Medulla oblongata (tissue), 1 donor: ENCODE measurements at regions not wholly inside any gene's neighbourhood (a gene's known extent, or its start where the extent isn't known, plus 50 kb on each side); places are given as distances from the start of the nearest gene placed in this dataset.
A peak's percentile ranks its signal among the peaks of the same experiment; 100 is the strongest.
"Not testable (repeated sequence)": the region's sequence is repeated elsewhere in the genome, so short reads cannot be mapped to it uniquely, and the experiment has no call there.

Experiments
- DNase-seq: peaks from one replicate; pipeline ENCODE4 v3.0.0-alpha.2; 2015; ENCODE audit errors: extremely low spot score

DNA sequence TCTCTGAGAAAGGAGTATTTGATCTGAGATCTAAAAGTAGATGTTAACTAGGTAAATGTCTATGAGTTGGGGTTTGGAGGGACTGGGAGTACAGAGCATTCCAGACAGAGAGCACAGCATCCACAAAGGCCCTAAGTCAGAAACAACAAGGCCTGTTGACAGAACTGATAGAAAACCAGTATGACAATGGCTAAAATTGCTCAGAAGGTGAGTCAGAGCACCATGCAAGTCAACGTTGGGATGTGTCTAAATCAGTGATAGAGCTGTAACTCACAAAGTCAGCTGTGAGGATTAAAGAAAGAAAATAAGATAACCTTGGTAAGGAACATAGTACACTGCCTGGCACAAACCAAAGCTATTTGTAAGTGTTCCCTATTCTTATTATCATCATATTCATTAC lies 124.0 kb downstream of the CETN3 start:
- DNase-seq: no peak

DNA sequence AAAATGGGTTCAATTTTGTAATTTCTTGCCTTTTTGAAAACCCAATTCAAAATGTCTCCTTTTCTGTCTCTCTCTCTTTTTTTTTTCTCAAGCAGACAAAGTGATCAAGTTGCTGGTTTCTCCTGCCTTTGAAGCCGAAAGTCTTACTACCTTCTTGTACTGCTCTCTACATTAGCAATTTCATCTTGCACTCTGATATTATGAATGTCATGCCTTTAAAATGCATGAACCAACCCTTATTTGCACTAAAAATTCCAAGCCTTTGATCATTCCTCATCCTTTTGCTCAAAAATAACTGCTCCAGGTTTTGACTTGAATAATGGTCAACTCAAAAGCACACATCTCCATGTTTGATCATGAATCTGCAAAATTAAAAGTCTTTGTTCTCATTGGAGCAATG lies 125.2 kb downstream of the CETN3 start:
- no peak for DNase-seq

DNA sequence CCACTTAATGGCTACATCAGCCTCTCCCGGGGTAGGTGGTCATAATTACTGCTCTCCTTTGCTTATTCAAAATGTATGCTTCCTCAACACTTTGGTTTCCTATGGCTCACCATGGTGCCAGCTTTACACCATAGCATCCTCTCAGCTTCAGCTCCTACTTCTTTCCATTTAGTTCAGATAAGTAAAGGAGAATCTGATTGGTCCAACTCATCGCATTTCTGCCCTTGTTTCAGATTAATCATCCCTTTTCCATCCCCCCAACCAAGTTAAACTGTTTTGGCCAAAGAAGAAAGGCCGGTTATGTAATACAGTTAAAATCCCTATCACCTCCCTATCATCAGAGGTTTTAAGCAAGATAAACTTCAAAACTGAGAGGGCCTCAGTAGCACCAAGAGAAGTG lies 130.5 kb downstream of the CETN3 start:
- DNase-seq: no peak

DNA sequence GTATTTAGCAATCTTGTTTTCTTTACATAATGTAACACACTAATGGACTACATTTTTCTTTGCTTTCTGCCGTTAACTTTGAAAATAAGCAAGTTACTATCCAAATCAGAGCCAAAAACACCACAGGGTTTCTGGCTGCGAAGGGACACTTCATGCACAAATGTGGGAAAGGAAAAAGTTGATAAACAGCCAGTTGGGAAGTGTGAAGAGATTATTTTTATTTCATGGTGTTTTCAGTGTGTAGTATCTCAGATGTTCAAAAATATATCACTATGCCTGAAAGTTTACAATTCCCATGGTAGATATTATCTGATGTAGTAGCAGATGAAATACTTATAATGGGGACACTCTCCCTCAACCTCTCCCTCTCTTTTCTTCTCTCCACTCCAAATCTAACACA lies 135.3 kb downstream of the CETN3 start:
- no peak for DNase-seq

DNA sequence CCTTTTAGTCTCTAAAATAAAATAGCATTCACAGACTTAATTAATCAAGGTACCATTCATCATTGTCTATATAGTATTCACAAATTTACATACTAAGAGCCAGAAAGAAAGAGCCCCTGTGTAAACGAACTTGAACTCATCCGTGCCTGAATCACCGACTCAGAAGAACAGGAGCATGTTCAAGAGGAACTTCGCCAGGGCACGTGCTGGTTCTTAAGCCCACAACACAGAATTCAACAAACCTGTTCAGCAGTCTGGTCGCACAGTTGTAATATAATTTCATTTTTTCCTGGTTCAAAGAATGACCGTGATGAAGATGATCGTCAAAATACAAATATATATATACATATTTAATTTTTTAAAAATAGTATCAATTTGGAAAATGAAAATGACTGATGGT lies 141.9 kb downstream of the CETN3 start:
- no peak for DNase-seq

DNA sequence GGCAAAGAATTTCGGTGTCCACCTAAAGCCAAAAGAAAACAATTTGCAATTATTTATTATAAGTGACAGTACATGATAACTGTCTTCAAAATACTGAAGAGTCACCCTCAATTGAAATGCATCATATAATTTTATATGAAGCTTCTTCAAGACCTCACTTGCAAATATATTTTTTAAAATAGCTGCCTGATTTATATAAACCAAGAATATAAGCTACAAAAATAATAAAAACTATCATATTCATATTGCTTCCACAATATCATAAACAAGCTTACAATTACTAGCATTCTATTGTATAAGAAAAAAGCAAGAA lies 144.1 kb downstream of the CETN3 start:
- DNase-seq: no peak

DNA sequence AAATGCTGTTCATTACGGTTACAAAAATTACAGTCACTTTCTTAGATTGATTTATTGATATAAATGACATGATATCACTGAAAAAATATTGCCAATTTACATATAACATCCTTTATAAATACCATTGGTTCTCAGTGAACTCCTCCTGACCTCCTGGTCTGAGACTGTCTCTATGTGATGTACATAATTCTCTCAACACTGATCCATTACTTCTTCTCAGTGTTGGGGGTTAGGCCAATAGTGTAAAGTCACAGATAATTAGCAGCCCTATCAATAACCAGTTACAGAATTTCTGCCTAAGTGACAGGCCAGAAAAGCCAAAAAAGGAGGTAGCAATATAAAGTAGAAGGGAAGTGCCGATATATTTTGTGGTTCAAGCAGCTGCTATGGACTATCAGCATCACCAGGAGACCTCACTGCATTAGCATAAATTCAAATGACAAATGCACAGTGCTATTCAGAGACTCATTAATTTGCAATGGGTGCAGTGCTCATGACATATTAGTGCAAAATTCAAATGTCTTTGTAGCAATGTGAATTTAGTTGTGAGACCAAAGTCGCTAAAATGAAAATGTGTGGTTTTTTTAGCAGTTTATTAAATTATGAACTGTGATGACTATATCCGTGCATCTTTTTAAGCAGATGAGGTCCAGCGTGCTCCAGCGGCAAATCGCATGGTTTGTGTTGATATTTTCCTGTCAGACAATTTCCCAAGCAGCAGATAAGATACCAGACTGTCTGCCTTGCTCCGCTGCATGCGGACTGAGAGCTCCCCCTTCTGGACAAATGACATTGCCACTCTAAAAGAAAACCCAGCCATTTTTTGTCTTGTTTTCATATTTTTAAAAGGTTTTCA lies 144.6 kb downstream of the CETN3 start:
- peak; percentile 83 for DNase-seq

DNA sequence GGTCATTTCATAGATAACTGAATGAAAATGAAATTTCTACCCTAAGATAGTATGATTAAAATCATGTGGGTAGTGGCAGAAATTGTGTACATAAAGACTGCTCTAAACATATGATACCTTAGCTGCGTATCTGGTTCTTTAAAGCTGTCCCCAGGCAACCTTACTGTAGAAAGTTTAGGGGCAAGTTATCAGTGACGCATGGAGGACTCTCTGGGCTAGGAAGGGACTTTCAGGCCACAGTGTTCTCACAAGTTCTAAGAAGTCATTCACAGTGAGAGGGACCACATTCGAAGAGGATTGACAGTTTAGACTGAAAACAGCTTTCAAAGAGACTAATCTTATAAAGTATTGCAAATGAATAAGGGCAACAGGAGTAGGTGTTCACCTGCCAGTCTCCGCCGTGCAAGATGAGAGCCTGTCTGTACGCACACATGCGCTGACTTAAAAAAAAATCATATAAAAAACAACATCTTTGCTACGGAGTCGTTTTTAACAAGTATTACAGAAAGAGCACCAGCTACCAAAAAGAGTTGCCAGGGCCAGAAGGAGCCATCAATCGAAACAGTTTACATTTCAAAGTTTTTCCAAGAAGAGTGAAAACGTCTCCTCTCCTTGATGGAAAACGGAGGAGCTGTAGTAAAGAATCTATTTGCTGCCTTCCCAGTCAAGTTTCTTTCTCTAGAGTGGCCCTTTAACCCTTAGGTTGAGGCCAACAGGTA lies 146.3 kb downstream of the CETN3 start:
- DNase-seq: no peak

DNA sequence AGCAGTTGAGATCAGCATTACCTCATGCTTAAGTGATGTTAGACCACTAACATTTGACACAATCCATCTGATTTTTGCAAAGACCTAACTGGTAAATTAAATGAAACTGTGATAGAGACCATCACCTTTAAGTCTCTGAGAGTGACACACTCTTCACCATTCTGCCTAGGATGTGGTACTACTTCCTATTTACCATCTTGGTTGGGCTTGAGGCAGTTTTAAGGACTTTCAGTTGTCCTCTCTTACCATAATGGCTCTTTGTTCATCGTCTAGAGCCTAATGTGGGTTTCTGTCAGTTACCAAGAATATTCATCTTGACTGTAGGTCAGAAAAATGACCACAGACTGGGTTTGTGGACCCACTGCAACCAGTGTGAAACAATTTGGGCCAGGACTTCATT lies 158.1 kb downstream of the CETN3 start:
- DNase-seq: no peak

DNA sequence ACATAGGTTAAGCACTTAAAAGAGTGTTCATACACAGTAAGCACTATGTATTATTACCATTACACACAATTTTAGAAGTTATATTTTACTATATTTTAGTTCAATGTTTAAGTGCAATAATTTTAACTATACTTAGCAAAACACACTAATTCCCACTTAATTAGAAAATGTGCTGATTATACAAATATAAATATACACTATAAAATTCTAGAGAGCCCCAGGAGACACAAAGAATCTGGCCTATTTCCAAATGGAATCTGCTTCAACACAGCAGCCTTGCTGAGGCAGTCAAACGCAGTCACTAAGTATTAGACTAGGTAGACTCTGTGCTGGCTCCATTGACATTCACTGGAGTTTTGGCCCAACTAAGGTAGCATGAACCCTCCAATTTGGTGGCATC lies 160.9 kb downstream of the CETN3 start:
- no peak for DNase-seq

DNA sequence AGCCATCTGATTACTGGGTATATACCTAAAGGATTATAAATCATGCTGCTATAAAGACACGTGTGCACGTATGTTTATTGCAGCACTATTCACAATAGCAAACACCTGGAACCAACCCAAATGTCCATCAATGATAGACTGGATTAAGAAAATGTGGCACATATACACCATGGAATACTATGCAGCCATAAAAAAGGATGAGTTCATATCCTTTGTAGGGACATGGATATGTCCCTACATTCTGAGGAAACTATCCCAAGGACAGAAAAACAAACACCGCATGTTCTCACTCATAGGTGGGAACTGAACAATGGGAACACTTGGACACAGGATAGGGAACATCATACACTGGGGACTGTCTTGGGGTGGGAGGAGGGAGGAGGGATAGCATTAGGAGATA lies 165.7 kb downstream of the CETN3 start:
- not testable (repeated sequence) for DNase-seq

DNA sequence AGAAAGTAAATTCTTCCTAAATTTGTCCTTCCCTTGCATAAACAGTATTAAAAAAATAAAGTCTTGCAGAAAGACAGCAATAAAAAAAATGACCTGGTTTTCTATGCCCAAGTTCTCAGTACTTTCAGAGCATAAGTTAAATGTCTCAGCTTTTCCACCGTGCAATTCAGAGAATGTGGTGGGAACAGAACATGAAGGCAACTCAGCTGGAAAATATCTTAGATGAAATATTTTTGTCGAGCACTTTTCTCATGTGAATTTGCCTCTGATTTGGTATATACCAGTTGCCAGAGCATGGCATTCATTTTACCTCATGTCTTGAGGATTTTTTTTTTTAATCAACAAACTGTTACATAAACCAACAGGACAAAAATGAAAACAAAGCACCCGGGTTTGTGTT lies 176.1 kb downstream of the CETN3 start:
- no peak for DNase-seq

DNA sequence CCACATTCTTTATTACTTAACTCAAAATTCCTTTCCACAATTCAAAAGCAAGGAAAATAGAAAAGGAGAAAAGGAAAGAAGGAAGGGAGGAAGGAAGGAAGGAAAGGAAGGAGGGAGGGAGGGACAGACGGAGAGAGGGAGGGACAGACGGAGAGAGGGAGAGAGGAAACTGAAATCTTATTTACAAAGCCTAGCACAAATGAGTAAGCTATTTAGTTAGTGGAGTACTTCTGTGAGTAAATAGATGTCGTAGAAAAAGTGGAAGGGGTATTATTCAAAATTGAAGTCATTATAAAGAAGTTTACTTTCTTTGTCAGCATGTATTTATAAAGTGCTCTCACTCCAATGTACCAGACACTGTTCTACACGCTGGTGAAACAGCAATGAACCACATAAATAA lies 177.9 kb downstream of the CETN3 start:
- DNase-seq: no peak

DNA sequence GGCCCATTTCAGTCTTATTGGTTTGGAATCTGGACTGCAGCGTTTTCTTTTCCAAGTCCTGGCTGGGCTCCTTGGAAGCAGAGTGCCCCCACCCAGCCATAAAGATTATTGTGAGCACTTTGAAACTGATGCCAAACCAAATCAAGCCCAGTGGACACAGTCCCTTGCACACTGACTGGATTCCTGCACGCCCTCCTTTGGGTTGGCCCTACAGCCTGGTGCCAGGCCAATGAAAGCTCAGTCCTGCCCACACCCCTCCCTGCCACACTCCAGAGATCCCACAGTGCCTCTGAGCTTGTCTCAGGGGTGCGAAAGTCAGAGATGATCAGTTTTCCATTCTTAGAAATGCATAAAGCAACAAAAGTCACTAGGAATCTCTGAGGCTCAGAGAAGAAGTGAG lies 181.9 kb downstream of the CETN3 start:
- DNase-seq: no peak

DNA sequence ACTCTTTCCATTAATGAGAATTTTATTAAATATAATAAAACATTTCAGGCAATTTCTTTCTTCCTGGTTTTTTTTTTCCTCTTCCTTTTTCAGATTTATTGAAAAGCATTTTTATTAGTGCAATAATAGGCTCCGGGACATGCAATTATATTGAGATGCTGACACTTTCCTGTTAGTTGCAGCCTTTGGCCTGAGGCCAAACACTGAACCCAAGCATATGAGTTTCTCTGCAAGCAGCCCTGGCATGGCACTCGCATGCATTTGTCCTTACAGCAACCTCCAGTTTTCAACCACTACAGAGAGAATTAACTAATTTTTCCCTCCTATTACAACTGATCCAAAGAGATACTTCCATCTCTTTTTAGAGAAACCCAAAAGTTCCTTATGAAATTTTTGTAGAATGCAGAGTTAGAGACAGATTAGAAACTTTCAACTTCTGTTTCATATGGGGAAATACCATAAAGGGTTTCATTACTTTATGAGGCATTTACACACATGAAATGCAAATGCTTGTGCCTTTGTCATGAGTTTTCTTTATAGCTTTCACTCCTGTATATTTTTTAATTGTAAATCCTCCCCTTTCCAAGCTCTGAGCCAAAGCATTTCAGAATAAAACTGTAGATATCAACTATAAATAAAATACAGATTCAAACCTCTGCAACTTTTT lies 183.0 kb downstream of the CETN3 start:
- DNase-seq: no peak

DNA sequence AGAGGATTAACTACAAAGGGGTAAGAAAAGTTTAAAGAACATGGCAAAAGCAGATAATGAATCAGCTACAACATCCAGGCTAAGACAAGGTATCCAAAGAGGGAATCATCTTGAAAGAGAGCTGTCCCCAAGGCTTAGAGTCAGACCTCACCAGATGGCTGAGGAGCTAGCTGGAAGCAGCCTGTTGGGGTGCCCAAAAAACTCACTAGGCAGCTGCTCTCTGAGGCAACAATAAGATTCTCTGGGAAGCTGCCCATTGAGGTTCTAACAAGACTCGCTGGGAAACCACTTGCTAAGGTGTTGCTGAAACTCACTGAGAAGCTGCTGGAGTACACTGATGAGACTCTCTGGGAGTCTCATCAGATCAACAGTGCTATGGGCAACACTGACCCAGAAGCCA lies 185.2 kb downstream of the CETN3 start:
- no peak for DNase-seq

DNA sequence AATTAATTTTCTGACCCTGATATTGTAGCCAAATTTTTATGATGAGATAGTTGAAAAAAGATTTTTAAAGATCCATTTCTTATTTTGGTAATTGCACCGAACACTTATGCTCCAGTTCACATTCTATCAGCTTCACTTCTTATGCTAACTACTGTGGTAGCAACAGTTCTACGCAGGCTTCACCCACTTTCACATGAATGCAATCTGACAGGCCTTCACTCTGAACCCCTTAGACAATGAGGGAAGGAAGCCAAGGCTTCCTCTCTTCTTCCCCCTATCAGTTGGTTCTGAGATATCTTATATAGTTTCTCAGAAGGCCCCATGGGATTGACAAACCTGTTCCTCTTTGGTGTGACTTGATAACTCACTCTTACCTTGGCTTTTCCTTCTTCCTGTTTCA lies 185.8 kb downstream of the CETN3 start:
- no peak for DNase-seq

DNA sequence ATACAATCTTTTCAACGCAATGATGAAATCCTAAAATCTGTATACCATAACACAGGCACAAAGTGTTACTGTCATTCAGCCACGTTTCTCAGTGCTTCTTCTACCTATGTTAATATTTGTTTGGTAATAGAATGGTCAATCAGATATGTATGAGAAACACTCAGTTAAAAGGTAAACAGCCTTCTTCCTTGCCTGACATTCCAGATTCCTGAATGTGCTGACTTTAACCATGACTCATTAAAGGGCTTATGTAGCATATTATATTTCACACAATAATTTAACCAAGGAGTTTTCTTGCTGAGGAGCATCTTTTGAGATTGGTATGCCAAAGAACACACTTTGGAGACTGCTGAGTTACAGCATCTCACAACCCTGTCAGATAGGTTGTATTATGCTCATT lies 187.6 kb downstream of the CETN3 start:
- DNase-seq: no peak

DNA sequence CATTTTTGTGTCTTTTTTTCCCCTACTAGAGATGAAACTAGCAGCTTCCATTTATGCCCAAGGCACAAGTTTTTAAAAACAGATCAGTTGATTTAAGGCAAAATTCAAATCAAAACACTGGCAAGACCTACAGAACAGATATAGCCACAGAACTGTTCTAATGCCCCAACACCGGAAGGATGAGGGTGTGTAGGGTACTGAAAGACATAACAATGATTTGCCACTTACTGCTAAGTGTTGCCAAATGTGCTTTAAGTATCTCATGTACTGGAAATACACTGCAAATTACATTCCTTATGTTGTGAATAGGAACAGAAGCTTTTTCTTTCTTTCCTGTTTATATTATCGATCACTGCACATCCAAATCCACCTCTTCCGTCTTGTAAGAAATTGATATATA lies 189.0 kb downstream of the CETN3 start:
- DNase-seq: no peak

DNA sequence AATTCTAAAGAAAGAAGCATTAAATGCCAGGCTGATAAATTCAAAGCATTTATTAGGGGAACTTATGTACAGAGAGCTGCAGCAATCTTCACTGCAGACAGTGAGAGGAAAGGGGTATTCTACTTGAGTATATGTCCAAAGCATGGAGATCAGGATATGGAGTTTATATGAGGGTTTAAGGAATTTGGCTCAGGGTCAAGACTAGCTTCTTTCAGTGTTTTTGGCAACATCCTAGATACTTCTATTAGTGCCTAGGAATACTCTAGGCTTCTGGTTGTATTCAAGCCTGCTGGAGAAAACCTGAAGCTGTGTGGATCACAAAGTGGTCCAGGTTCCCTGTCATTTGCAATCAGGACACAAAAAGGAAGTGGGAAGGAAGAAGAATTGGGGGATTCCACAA lies 194.6 kb downstream of the CETN3 start:
- DNase-seq: no peak

DNA sequence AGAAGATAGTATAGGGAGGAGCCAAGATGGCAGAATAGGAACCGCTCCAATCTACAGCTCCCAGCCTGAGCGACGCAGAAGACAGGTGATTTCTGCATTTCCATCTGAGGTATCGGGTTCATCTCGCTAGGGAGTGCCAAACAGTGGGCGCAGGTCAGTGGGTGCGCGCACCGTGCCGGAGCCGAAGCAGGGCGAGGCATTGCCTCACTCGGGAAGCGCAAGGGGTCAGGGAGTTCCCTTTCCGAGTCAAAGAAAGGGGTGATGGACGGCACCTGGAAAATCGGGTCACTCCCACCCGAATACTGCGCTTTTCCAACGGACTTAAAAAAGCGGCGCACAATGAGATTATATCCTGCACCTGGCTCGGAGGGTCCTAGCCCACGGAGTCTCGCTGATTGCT lies 201.2 kb downstream of the CETN3 start:
- not testable (repeated sequence) for DNase-seq

DNA sequence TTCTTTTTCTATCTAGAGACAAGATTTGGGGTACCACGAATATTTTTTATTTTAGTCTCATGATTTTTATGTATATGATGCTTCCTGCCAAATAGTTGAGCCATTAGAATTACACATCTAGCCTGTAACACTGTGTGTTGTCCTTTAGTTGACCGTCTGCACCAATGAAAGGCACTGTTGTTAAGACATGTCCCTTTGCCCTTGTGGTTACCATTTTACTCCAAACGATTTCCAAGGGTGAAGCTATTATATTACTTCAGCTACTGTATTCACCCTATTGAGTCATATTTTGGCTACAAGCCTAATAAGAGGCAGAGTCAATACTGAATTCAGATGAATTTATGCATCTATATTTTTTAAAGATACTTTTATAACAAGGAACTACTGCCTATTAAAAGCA lies 207.6 kb downstream of the CETN3 start:
- no peak for DNase-seq

DNA sequence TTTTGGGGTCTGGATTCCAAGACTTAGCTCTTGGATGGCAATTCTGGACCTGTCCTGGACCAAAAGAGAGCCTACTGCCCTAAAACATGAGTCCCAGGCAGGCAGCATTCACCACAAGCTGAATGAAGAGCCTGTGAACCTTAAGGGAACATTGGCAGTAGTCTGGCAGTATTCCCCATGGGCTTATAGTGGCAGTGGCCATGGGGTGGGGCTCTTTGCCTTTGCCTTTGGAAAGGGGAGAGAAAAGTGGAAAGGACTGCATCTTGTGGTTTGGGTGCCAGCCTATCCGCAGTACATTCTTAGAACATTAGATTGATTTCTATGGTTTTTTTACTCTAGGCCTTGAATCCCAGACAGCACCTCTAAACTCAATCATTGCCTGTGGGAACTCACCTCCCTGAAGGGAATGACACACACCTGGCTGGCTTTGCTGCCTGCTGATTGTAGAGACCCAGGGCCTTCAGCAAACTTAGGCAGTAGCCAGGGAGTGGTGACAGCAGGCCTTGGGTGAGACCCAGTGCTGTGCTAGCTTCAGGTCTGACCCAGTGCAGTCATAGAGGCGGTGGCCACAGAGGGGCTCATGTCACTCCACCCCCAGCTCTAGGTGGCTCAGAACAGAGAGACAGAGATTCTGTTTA lies 216.3 kb downstream of the CETN3 start:
- no peak for DNase-seq
